Nephron (organoid): ENCODE measurements at regions not wholly inside any gene's neighbourhood (a gene's known extent, or its start where the extent isn't known, plus 50 kb on each side); places are given as distances from the start of the nearest gene placed in this dataset.

Experiments
- H3K27ac Mint-ChIP-seq, 3 experiments: 2 replicates each; pipeline ENCODE4 v1.8.0; 2020; ENCODE audit warnings: mixed read lengths in 3 of 3, mild to moderate bottlenecking in 2 of 3, moderate library complexity in 1 of 3
- H3K27me3 Mint-ChIP-seq: 2 replicates; pipeline ENCODE4 v1.8.0; 2021; ENCODE audit warnings: low read depth, mild to moderate bottlenecking, moderate library complexity, mixed read lengths
- H3K36me3 Mint-ChIP-seq: 2 replicates; pipeline ENCODE4 v1.8.0; 2020; ENCODE audit warnings: low read depth, mixed read lengths
- H3K4me1 Mint-ChIP-seq: 2 replicates; pipeline ENCODE4 v1.8.0; 2020; ENCODE audit warnings: mixed read lengths
- H3K4me3 Mint-ChIP-seq, 3 experiments: 2 replicates each; pipeline ENCODE4 v1.8.0; 2020; ENCODE audit warnings: mild to moderate bottlenecking in 3 of 3, mixed read lengths in 3 of 3, moderate library complexity in 2 of 3
- H3K9me3 Mint-ChIP-seq: 2 replicates; pipeline ENCODE4 v1.8.0; 2020; ENCODE audit warnings: mixed read lengths
- TF ChIP-seq, protein P1 (sequence below), 3 experiments: fragments of 200-600 bp; sonication (generic); IDR thresholded peaks; one replicate each; pipeline ENCODE4 v1.5.0; 2021; ENCODE audit warnings: antibody characterized with exemption in 3 of 3; ENCODE audit not compliant: unreplicated experiment in 3 of 3

DNA sequence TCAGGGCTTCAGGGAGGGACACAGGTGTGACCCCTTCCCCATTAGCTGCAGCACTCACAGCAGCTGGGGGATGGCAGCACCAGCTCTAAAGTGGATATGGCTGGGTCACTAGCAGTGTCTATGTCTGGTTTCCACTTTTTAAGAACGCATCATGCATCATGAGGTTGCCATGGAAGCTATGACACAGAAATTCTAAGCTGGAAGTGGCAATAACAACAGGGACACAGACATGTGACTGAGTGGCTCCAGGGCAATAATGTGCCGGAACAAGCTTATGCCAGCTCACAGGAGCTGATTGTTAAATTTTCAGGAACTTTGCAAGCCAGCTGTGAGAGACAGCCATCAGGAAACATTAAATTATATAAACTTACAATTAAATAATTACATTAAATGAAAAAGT is 51.2 kb upstream of the NFASC start:
- H3K9me3 Mint-ChIP-seq: no peaks in the 10 kb centered on the region
- no peak overlapping the region for H3K4me3 Mint-ChIP-seq
- peaks cover 29% of the 10 kb centered on the region for H3K27me3 Mint-ChIP-seq
- H3K36me3 Mint-ChIP-seq: no peaks in the 10 kb centered on the region
- H3K4me1 Mint-ChIP-seq: peaks cover 24% of the 10 kb centered on the region
- TF ChIP-seq, protein P1, sequence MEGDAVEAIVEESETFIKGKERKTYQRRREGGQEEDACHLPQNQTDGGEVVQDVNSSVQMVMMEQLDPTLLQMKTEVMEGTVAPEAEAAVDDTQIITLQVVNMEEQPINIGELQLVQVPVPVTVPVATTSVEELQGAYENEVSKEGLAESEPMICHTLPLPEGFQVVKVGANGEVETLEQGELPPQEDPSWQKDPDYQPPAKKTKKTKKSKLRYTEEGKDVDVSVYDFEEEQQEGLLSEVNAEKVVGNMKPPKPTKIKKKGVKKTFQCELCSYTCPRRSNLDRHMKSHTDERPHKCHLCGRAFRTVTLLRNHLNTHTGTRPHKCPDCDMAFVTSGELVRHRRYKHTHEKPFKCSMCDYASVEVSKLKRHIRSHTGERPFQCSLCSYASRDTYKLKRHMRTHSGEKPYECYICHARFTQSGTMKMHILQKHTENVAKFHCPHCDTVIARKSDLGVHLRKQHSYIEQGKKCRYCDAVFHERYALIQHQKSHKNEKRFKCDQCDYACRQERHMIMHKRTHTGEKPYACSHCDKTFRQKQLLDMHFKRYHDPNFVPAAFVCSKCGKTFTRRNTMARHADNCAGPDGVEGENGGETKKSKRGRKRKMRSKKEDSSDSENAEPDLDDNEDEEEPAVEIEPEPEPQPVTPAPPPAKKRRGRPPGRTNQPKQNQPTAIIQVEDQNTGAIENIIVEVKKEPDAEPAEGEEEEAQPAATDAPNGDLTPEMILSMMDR (IDR thresholded peaks at IDR 0.05; ENCODE audit: unreplicated experiment in 3 of 3): no peak
- H3K27ac Mint-ChIP-seq: no peak overlapping the region
